Spleen (tissue), 7 donors: ENCODE measurements at regions not wholly inside any gene's neighbourhood (a gene's known extent, or its start where the extent isn't known, plus 50 kb on each side); places are given as distances from the start of the nearest gene placed in this dataset.

Experiments used
- CTCF ChIP-seq, 11 experiments: fragments of 200-600 bp in 7 of 11; fragments of 450-650 bp in 4 of 11; sonication (generic) in 4 of 11; IDR thresholded peaks in 8 of 11; conservative IDR thresholded peaks in 3 of 11; 1 replicate in 7 of 11; 2 replicates in 4 of 11; pipeline versions ENCODE4 v1.4.0 to v1.8.0; 2016 to 2021; ENCODE audit warnings: antibody characterized with exemption in 11 of 11, inconsistent platforms in 4 of 11, mild to moderate bottlenecking in 1 of 11
- POLR2A ChIP-seq, 3 donors: fragments of 450-650 bp; IDR thresholded peaks; one replicate each; pipeline ENCODE4 v1.5.1; 2017; ENCODE audit warnings: antibody characterized with exemption in 3 of 3, mild to moderate bottlenecking in 1 of 3
- POLR2AphosphoS5 ChIP-seq, 3 donors: sonication (generic); formaldehyde crosslinking; IDR thresholded peaks; one replicate each; pipeline ENCODE4 v1.5.1; 2017; ENCODE audit warnings: antibody characterized with exemption in 3 of 3
- donor health status: DM: no; HTN: no; CAD: no; lungs with moderate emphysema.
- donor health status: DM: no; HTN: no; CAD: no.
- donor health status: DM: no; HTN: no; CAD: no.

- TF ChIP-seq CTCF (IDR thresholded peaks at IDR 0.05 in 8 of 11, conservative IDR thresholded peaks at IDR 0.05 in 3 of 11) (no peak), POLR2A (IDR thresholded peaks at IDR 0.05) (no peak), POLR2AphosphoS5 (IDR thresholded peaks at IDR 0.05) (no peak)
These were observed 144.4 kb upstream of the ANKRD55 start for GRCh38 chr5:56377573-56377972.
